Osteoblast (primary cell): ENCODE measurements at regions not wholly inside any gene's neighbourhood (a gene's known extent, or its start where the extent isn't known, plus 50 kb on each side); places are given as distances from the start of the nearest gene placed in this dataset.

Experiments
- DNase-seq: peaks from one replicate; pipeline ENCODE4 v3.0.0; 2011; ENCODE audit warnings: low spot score, mixed read lengths; ENCODE audit not compliant: insufficient read length; ENCODE audit errors: missing footprints
- H2AFZ ChIP-seq: 2 replicates; pipeline ENCODE4 v1.6.0; 2011; ENCODE audit warnings: mild to moderate bottlenecking, low read length
- H3K27ac ChIP-seq: 2 replicates; pipeline ENCODE4 v1.5.1; 2011; ENCODE audit warnings: mild to moderate bottlenecking, low read depth, low read length, moderate library complexity
- H3K27me3 ChIP-seq: 2 replicates; pipeline ENCODE4 v1.6.0; 2012; ENCODE audit warnings: mild to moderate bottlenecking, control low read depth, inconsistent platforms, low read length, moderate library complexity; ENCODE audit not compliant: insufficient read depth
- H3K36me3 ChIP-seq: 2 replicates; pipeline ENCODE4 v1.5.1; 2011; ENCODE audit warnings: mild to moderate bottlenecking, low read length, control low read depth, moderate library complexity; ENCODE audit not compliant: insufficient read depth
- H3K4me1 ChIP-seq: 2 replicates; pipeline ENCODE4 v1.5.1; 2011; ENCODE audit warnings: mild to moderate bottlenecking, low read length, control low read depth, moderate library complexity; ENCODE audit not compliant: insufficient read depth
- H3K4me2 ChIP-seq: 2 replicates; pipeline ENCODE4 v1.6.0; 2011; ENCODE audit warnings: mild to moderate bottlenecking, low read length; ENCODE audit not compliant: insufficient read depth
- H3K4me3 ChIP-seq: fragments of 200-600 bp; sonication (generic); 3 replicates; pipeline ENCODE4 v1.5.1; 2012; ENCODE audit warnings: mild to moderate bottlenecking, low read length, inconsistent platforms; ENCODE audit not compliant: insufficient read depth
- H3K79me2 ChIP-seq: 2 replicates; pipeline ENCODE4 v1.6.0; 2012; ENCODE audit warnings: mild to moderate bottlenecking, low read length, control low read depth, inconsistent platforms; ENCODE audit not compliant: insufficient read depth
- H3K9me3 ChIP-seq: 2 replicates; pipeline ENCODE4 v1.5.1; 2011; ENCODE audit warnings: low read depth, low read length, control low read depth
- H4K20me1 ChIP-seq: 2 replicates; pipeline ENCODE4 v1.6.0; 2012; ENCODE audit warnings: mild to moderate bottlenecking, low read length, control low read depth; ENCODE audit not compliant: insufficient read depth
- CTCF ChIP-seq: IDR thresholded peaks from 2 replicates; pipeline ENCODE4 v1.5.1; 2011; ENCODE audit warnings: mild to moderate bottlenecking, low read depth, low read length, moderate library complexity; ENCODE audit errors: extremely low read depth

DNA sequence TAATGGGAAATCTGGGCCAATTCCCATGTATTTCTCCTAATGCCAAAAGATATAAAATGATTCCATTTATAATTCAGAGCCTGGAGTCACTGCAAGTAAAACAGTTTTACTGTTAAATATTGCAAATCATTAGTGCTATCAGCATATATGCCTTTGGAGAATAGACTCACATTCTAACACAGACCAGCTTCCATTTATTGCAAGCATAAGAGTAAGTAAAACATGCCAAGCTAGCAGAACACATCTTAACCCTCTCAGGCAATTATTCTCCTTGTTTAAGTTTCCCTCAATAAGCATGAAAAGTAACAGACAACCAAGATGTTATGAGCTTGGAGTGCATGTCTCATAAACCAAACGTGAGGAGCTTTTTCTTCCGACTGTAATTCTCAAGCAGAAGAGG, 173.9 kb upstream of the GRIP1 start:
- Histone ChIP-seq H2AFZ (no peak overlapping the region), H3K27ac (no peak overlapping the region), H3K36me3 (no peaks in the 10 kb centered on the region), H3K79me2 (no peaks in the 10 kb centered on the region), H3K9me3 (no peaks in the 10 kb centered on the region), H3K4me2 (no peak overlapping the region), H3K4me1 (no peaks in the 10 kb centered on the region), H4K20me1 (no peaks in the 10 kb centered on the region), H3K27me3 (no peaks in the 10 kb centered on the region), H3K4me3 (no peak overlapping the region)
- no peak for TF ChIP-seq CTCF
- DNase-seq = no peak

DNA sequence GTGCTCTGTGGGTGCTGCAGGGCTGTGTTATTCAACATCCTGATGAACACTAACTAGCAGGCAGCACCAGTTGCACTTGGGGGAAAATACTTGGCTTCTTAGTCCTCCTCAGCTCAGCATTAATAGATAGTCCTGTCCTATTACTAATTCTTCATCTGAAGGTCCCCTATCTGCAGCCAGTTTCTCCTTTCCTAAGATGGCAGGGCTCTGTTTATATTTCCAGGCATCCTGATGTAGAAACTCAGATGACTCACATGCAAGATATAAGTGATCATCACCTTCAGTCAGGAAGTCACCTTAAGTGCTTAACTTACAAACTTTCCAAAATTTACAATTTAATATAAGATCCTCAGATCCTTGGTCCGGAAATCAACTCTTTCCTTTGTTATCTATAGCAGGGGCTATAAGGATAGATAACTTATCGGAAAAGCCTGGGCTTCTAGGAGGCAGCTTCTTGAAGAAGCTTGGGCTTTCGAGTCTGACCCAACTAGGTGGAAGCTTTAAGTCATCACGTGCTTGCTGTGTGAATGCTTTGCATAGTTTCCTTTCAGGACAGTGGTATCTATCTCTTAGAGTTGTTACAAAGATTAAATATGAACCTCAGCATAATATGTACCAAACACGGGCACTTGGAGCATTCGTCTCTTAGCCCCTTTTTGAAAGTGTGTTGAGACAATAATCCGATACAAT, 181.0 kb upstream of the GRIP1 start:
- Histone ChIP-seq H3K27me3 (no peaks in the 10 kb centered on the region), H4K20me1 (no peaks in the 10 kb centered on the region), H3K9me3 (no peaks in the 10 kb centered on the region), H3K4me3 (no peak overlapping the region), H3K79me2 (no peaks in the 10 kb centered on the region), H3K36me3 (no peaks in the 10 kb centered on the region), H3K4me2 (no peak overlapping the region), H2AFZ (no peak overlapping the region), H3K4me1 (no peaks in the 10 kb centered on the region), H3K27ac (no peak overlapping the region)
- no peak for TF ChIP-seq CTCF
- no peak for DNase-seq

- Histone ChIP-seq H3K36me3 (no peaks in the 10 kb centered on the region), H3K79me2 (no peaks in the 10 kb centered on the region), H3K4me1 (no peaks in the 10 kb centered on the region), H3K27ac (no peak overlapping the region), H3K4me3 (no peak overlapping the region), H3K9me3 (no peaks in the 10 kb centered on the region), H3K4me2 (no peak overlapping the region), H2AFZ (no peak overlapping the region), H4K20me1 (no peaks in the 10 kb centered on the region), H3K27me3 (no peaks in the 10 kb centered on the region)
- peak; percentile 95 for TF ChIP-seq CTCF
- DNase-seq = no peak
Observed at GRCh38 chr12:66860752-66861750, 182.2 kb upstream of the GRIP1 start.
